COLO668 (cell line): ENCODE measurements at regions not wholly inside any gene's neighbourhood (a gene's known extent, or its start where the extent isn't known, plus 50 kb on each side); places are given as distances from the start of the nearest gene placed in this dataset.

ENCODE experiments used
- DNase-seq: peaks from one replicate; lab custom pipeline; 2025; ENCODE audit not compliant: unreplicated experiment; lab: John Stamatoyannopoulos, UW

- no peak for DNase-seq
Measured at GRCh38 chr11:128367573-128367972, 219.8 kb downstream of the ETS1 start.

GRCh38 chr11:128365044-128365443 is 222.3 kb downstream of the ETS1 start:
- DNase-seq: no peak

GRCh38 chr11:128361451-128362020 is 225.8 kb downstream of the ETS1 start:
- DNase-seq: peak; percentile 57

- DNase-seq: no peak
Measured at GRCh38 chr11:128359515-128359914, 227.8 kb downstream of the ETS1 start.

GRCh38 chr11:128357073-128357472 is 230.3 kb downstream of the ETS1 start:
- DNase-seq: no peak

- no peak for DNase-seq
Measured at GRCh38 chr11:128355558-128355957, 231.8 kb downstream of the ETS1 start.

- no peak for DNase-seq
Measured at GRCh38 chr11:128354476-128354875, 232.9 kb downstream of the ETS1 start.

- DNase-seq: no peak
Measured at GRCh38 chr11:128351168-128351567, 236.2 kb downstream of the ETS1 start.

GRCh38 chr11:128349650-128350299 is 237.6 kb downstream of the ETS1 start:
- DNase-seq: no peak

- DNase-seq: no peak
Measured at GRCh38 chr11:128346804-128347203, 240.6 kb downstream of the ETS1 start.

GRCh38 chr11:128345316-128345715 is 242.0 kb downstream of the ETS1 start:
- DNase-seq: no peak

GRCh38 chr11:128343870-128344269 is 243.5 kb downstream of the ETS1 start:
- DNase-seq: no peak

GRCh38 chr11:128343135-128343514 is 244.2 kb downstream of the ETS1 start:
- no peak for DNase-seq

GRCh38 chr11:128342511-128343134 is 244.7 kb downstream of the ETS1 start:
- peak; percentile 96 for DNase-seq

- no peak for DNase-seq
Measured at GRCh38 chr11:128341280-128342248, 245.8 kb downstream of the ETS1 start.

- no peak for DNase-seq
Measured at GRCh38 chr11:128339792-128340191, 247.6 kb downstream of the ETS1 start.

GRCh38 chr11:128338811-128339210 is 248.5 kb downstream of the ETS1 start:
- DNase-seq: no peak

- no peak for DNase-seq
Measured at GRCh38 chr11:128336203-128336602, 251.2 kb downstream of the ETS1 start.

GRCh38 chr11:128335729-128336128 is 251.6 kb downstream of the ETS1 start:
- DNase-seq: no peak

GRCh38 chr11:128334311-128335044 is 252.9 kb downstream of the ETS1 start:
- peak; percentile 57 for DNase-seq

GRCh38 chr11:128331317-128331716 is 256.0 kb downstream of the ETS1 start:
- DNase-seq: no peak
